Sciatic nerve (tissue), 2 donors: ENCODE measurements at regions not wholly inside any gene's neighbourhood (a gene's known extent, or its start where the extent isn't known, plus 50 kb on each side); places are given as distances from the start of the nearest gene placed in this dataset.
"Not testable (repeated sequence)": the region's sequence is repeated elsewhere in the genome, so short reads cannot be mapped to it uniquely, and the experiment has no call there.

Experiments used
- ATAC-seq: fragments of 200-7000 bp; cut with Tn5 transposase; one replicate; pipeline ENCODE4 v1.9.1; 2020; ENCODE audit warnings: mild to moderate bottlenecking, moderate library complexity
- DNase-seq: peaks from one replicate; pipeline ENCODE4 v3.0.0-alpha.2; 2020; ENCODE audit warnings: low spot score
- intact Hi-C: fragments of 100-400 bp; cut with DNase I; formaldehyde crosslinking; loops from one replicate; pipeline ENCODE4 v1.14.2; 2022
- donor health status: DM: no; HTN: no; CAD: no.
- donor health status: DM: no; HTN: no; CAD: no.

GRCh38 chr22:49357661-49358440 is 469.8 kb downstream of the BRD1 start:
- intact Hi-C loops: no loop called here
- ATAC-seq (no peak), DNase-seq (peak; percentile 26)

DNA sequence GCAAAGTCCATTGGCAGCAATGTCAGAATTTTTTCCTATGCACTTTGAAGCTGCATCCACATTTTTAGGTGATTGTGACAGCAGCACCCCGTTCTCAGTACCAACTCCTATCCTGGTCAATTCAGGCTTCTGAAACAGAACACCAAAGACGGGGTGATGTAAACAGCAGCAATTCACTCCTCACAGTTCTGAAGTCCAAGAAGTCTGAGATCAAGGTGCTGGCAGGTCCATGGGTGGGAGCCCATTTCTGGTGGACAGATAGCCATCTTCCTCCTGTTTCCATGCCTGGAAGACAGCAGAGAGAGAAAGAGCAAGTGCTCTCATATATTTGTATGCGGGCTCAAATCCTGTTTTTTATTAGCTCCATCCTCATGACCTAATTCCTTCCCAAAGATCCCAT is 471.2 kb downstream of the BRD1 start:
- ATAC-seq: no peak
- intact Hi-C loops: no loop called here

DNA sequence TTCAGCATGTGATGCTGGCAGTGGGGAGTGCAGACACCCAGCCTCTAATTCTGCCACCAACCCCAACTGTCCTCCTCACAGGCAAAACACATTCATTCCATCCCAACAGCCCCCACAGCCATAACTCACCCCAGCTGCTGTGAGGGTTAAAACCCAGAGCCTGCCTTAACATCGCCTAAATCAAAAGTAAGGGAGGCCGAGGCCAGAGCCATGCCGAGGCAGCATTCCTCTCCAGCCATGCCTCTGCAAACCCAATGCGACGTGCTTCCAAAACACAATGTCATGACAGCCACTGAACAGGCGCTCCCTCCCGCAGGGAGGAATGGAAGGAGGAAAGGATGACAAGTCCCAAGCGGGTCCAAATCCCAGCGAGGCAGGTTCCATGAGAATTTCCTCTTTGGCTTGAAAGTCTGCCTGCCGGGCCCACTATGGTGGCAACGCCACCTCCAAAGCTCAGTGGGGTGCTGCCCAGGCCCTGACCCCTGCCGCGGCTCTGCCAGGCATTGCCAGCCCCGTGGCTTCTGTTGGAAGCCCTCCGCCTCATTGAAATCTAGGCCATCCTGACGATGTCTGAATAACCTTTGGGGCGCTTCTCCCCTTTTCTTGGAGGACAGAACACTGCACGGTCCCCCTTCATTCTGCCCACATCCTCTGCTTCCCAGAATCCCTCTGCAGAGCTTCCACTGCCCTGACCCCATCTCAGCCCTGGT is 472.3 kb downstream of the BRD1 start:
- DNase-seq: peak; percentile 21
- intact Hi-C loops: no loop called here
- ATAC-seq: no peak

More for the DNA sequence above, 471.2 kb downstream of the BRD1 start:
- DNase-seq: peak; percentile 2

DNA sequence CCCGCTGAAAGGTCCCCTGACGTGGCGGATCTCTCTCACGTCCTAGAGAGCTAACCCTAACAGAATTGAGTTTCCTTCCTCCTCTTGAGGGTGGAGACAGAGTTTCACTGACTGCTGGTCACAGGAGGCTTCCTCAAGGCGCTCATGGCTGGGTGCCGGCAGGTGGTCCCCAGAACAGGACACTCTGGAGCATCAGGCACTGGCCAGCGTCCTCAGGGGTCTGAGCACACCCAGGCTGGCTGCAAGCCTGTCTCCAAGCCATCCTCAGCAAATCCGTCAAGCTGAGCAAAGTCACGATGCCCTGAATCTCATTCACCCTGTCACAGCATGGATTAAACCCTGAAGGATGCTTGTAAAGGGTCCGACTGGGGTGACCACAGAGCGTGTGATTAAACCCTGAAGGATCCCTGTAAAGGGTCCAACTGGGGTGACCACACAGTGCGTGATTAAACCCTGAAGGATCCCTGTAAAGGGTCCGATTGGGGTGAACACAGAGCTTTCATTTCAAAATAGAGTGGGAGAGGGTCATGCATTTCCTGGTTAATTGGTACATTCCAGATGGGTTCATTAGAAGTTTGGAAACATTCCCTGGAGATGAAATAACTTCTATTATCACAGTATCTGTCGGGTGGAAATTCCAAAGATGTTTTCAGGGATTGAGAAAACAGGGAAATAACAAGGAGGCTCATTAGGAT is 473.0 kb downstream of the BRD1 start:
- intact Hi-C loops: no loop called here
- no peak for ATAC-seq
- peak; percentile 12 for DNase-seq

- no peak for ATAC-seq
- peak; percentile 32 for DNase-seq
- intact Hi-C loops: no loop called here
Measured at GRCh38 chr22:49353235-49353634, 474.4 kb downstream of the BRD1 start.

- no peak for ATAC-seq
- peak; percentile 50 for DNase-seq
- intact Hi-C loops: no loop called here
Measured at GRCh38 chr22:49352361-49353169, 475.1 kb downstream of the BRD1 start.

- DNase-seq: peak; percentile 37
- intact Hi-C loops: no loop called here
- no peak for ATAC-seq
Measured at GRCh38 chr22:49351761-49352227, 475.9 kb downstream of the BRD1 start.

- no peak for ATAC-seq
- DNase-seq: peak; percentile 35
- intact Hi-C loops: no loop called here
Measured at GRCh38 chr22:49350441-49351121, 477.1 kb downstream of the BRD1 start.

DNA sequence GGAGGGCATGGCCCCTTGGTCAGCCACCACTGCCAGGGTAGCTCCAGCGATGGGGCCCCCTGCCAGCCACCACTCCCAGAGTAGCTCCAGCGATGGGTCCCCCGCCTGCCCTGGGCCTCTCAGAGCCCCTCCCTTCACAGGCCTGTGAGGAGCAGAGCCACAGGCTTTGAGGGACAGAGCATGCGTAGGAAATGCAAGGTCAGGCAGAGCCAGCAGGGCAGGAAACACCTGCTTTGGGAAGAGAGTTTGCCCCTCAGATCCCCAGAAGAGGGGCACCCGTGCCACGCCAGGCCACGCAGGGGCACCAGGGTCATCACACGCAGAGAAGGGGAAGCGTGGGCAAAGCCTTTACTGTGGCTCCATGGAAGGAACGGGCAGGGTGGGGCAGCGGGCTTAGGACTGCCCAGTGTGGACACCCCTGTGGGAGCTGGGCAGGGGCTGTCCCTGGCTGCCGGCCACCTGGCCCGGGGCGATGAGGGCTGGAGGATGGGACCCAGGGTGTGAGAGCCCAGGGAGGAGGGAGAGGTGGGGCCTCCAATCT is 477.8 kb downstream of the BRD1 start:
- ATAC-seq (no peak), DNase-seq (peak; percentile 28)
- intact Hi-C loops: no loop called here

GRCh38 chr22:49349181-49349835 is 478.4 kb downstream of the BRD1 start:
- intact Hi-C loops: no loop called here
- peak; percentile 49 for DNase-seq
- ATAC-seq: no peak

DNA sequence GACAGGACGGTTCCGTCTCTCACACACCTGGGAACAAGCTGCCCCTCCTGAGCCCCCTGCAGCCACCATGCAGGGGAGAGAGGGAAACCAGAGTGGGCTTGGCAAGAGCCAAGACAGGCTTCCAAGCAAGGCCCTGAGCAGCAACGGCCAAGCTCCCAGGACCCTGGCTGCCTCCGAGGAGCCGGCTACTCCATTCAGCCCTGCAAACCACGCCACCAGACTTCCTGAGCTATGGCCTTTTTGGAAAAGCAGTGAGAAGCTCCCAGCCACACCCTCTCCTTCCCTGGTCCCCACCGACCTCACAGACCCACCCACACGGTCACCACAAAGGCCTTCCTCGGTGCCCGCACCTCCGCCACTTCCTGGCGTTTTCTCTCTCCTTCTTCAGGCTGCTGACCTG is 479.0 kb downstream of the BRD1 start:
- DNase-seq (no peak), ATAC-seq (no peak)
- intact Hi-C loops: no loop called here

DNA sequence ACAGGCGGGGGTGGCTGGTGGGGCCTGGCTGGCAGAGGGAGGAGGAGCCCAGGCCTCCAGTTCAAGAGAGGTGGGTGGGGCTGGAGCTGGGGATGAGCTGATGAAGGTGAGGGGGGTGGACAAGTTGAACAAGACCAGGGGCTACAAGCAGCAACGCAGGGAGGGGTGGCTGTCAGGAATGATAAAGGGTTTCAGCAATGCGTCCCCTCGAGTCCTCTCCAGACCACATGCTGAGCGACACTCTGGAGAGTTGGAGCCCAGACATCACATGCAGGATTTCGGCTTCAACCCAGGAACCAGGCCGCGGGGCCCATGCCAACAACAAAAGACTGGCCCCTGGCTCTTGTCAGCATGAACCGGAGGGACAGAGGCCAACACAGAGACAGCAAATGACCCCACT is 480.3 kb downstream of the BRD1 start:
- ATAC-seq: no peak

DNA sequence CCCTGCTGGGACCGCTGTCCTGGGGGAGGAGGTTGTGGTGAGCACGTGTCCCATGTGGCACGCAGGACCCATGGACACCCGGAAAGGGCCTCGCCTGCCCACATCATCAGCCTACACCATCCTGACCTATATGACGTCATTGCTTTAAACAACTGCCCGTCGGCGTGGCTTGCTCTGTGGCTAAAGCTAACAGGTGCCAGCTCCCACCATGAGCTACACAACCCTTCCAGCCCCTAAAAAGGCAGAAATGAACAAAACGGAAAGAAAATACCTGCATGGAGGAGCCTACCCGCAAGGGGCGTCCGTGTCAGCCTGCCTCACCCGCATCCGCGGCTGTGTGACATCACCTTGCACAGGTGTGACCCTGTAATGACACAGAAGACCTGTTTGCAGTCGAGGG is 481.8 kb downstream of the BRD1 start:
- no peak for ATAC-seq

More for the DNA sequence above, 480.3 kb downstream of the BRD1 start:
- DNase-seq: no peak
- intact Hi-C loops: no loop called here

DNA sequence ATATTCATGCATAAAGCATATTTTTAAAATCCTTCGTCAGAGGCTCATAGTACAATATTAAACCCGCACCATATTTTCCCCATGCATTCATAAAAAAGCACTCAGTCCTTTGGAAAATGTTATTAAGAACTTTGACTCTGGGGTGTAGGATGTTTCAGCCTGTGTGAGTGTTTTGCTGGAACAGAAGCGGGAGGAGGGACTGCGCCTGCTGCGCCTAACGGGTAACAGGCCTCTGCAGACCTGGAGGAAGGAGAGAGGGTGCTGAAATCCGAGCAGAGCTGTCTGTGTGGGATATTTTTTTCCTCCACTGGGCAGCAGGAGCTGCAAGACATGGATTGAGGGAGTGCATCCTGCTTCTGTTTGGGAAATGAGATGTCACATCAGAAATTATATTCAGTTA is 483.0 kb downstream of the BRD1 start:
- intact Hi-C loops: no loop called here
- no peak for ATAC-seq
- DNase-seq: no peak

More for the DNA sequence above, 481.8 kb downstream of the BRD1 start:
- intact Hi-C loops: no loop called here
- DNase-seq: no peak

- ATAC-seq (no peak), DNase-seq (peak; percentile 9)
- intact Hi-C loops: no loop called here
Measured at GRCh38 chr22:49344161-49344560, 483.5 kb downstream of the BRD1 start.

GRCh38 chr22:49340406-49340805 is 487.3 kb downstream of the BRD1 start:
- intact Hi-C loops: no loop called here
- no peak for ATAC-seq
- DNase-seq: peak; percentile 36

GRCh38 chr22:49336483-49336882 is 491.2 kb downstream of the BRD1 start:
- DNase-seq: peak; percentile 21
- intact Hi-C loops, ATAC-seq: not testable (repeated sequence)

- ATAC-seq: no peak
- intact Hi-C loops: no loop called here
- DNase-seq: peak; percentile 19
Measured at GRCh38 chr22:49334976-49335375, 492.7 kb downstream of the BRD1 start.
